ENCODE measurements at regions not wholly inside any gene's neighbourhood (a gene's known extent, or its start where the extent isn't known, plus 50 kb on each side); places are given as distances from the start of the nearest gene placed in this dataset.

DNA sequence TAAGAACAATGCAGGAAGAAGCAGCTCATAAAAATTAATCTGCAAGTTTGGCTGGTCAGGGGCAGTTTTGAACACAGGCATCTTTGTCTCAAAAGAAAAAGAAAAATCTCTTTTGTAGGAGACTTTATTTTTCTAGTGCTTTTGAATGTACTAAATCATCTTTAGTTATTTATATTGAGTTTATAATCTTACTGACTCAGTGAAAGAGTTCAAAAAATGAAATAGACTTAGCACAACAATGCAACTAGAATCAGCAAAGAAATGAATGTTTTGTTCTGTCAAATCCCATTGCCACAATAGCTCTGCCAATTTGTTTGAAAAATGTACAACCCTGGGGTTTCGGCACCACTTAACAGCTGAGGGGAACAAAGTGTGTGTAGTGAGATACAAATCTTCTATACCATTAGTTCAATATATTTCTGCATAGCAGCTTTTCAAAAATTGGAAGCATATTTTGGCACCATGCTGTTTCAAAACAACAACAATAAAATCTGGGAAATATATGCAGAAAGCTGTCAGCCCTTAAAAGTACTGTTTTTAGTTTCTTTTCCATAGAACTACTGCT lies 1969.1 kb downstream of the MRPL39 start:
- H3K9ac ChIP-seq (ENCODE audit: low read depth in 1 of 2, low read length in 2 of 2), result no peak overlapping the region
- no peak for DNase-seq (ENCODE audit: low spot score)
- TF ChIP-seq, protein P1, sequence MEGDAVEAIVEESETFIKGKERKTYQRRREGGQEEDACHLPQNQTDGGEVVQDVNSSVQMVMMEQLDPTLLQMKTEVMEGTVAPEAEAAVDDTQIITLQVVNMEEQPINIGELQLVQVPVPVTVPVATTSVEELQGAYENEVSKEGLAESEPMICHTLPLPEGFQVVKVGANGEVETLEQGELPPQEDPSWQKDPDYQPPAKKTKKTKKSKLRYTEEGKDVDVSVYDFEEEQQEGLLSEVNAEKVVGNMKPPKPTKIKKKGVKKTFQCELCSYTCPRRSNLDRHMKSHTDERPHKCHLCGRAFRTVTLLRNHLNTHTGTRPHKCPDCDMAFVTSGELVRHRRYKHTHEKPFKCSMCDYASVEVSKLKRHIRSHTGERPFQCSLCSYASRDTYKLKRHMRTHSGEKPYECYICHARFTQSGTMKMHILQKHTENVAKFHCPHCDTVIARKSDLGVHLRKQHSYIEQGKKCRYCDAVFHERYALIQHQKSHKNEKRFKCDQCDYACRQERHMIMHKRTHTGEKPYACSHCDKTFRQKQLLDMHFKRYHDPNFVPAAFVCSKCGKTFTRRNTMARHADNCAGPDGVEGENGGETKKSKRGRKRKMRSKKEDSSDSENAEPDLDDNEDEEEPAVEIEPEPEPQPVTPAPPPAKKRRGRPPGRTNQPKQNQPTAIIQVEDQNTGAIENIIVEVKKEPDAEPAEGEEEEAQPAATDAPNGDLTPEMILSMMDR (IDR thresholded peaks at IDR 0.05; ENCODE audit: low read depth, low read length, missing input control), result no peak
- TF ChIP-seq TAF1 (conservative IDR thresholded peaks at IDR 0.05) (no peak), NR2F2 (IDR thresholded peaks at IDR 0.05) (no peak), ATF3 (IDR thresholded peaks at IDR 0.05) (no peak), RAD21 (IDR thresholded peaks at IDR 0.05) (no peak), EGR1 (IDR thresholded peaks at IDR 0.05; ENCODE audit: low read depth in 2 of 2) (no peak), JUND (IDR thresholded peaks at IDR 0.05) (no peak), FOXA2 (IDR thresholded peaks at IDR 0.05) (no peak), GABPA (IDR thresholded peaks at IDR 0.05 in 1 of 2, conservative IDR thresholded peaks at IDR 0.05 in 1 of 2) (no peak)
- TF ChIP-seq, protein P2, sequence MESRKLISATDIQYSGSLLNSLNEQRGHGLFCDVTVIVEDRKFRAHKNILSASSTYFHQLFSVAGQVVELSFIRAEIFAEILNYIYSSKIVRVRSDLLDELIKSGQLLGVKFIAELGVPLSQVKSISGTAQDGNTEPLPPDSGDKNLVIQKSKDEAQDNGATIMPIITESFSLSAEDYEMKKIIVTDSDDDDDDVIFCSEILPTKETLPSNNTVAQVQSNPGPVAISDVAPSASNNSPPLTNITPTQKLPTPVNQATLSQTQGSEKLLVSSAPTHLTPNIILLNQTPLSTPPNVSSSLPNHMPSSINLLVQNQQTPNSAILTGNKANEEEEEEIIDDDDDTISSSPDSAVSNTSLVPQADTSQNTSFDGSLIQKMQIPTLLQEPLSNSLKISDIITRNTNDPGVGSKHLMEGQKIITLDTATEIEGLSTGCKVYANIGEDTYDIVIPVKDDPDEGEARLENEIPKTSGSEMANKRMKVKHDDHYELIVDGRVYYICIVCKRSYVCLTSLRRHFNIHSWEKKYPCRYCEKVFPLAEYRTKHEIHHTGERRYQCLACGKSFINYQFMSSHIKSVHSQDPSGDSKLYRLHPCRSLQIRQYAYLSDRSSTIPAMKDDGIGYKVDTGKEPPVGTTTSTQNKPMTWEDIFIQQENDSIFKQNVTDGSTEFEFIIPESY (IDR thresholded peaks at IDR 0.05), result no peak
- TF ChIP-seq, protein P3, sequence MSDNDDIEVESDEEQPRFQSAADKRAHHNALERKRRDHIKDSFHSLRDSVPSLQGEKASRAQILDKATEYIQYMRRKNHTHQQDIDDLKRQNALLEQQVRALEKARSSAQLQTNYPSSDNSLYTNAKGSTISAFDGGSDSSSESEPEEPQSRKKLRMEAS (IDR thresholded peaks at IDR 0.05), result no peak
- H3K9me3 ChIP-seq (ENCODE audit: control insufficient read depth in 4 of 4, low read length in 3 of 4), result no peaks in the 10 kb centered on the region
- H3K27me3 ChIP-seq (ENCODE audit: control insufficient read depth in 4 of 4, insufficient read depth in 4 of 4, low read length in 3 of 4), result peaks cover 0 to 3% (median 0%) of the 10 kb centered on the region in 4 donors
- H3K4me3 ChIP-seq (ENCODE audit: low read depth in 1 of 3, low read length in 3 of 3), result no peak overlapping the region
- no peaks in the 10 kb centered on the region for H3K36me3 ChIP-seq (ENCODE audit: control insufficient read depth in 4 of 4, insufficient read depth in 3 of 4, low read depth in 1 of 4, low read length in 3 of 4)
- H3K4me1 ChIP-seq (ENCODE audit: control insufficient read depth in 4 of 4, insufficient read depth in 4 of 4, low read length in 3 of 4), result no peaks in the 10 kb centered on the region
- WGBS, result 83% methylated on average over 1 of the region's 1 CpG
- H3K27ac ChIP-seq (ENCODE audit: low read depth in 1 of 2, low read length in 2 of 2), result no peak overlapping the region

DNA sequence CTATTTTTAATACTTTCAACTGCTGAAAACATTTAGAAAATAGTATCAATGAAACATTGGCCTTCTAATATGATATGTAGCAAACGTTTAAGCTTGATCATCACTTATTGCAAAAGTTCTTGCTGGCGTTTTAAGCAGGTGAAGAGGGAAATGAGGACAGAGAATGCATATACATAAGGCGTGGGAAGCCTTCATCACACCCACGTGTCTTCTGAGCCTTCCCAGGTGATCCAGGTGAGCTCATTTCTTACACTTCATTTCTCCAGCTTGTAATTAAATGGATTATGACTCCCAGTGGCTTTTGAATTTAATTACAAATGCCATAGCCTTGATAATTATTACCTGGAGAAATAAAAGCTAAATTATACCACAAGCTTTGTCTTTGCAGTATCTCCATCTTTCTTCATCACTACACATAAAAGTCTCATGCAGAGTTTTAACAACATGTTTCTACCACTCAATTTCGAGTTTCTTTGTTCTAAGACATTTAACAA lies 1973.8 kb downstream of the MRPL39 start:
- no peak overlapping the region for H3K4me3 ChIP-seq (ENCODE audit: low read depth in 1 of 3, low read length in 3 of 3)
- no peaks in the 10 kb centered on the region for H3K36me3 ChIP-seq (ENCODE audit: control insufficient read depth in 4 of 4, insufficient read depth in 3 of 4, low read depth in 1 of 4, low read length in 3 of 4)
- no peak overlapping the region for H3K27ac ChIP-seq (ENCODE audit: low read depth in 1 of 2, low read length in 2 of 2)
- TF ChIP-seq RAD21 (IDR thresholded peaks at IDR 0.05) (no peak), HNF4G (IDR thresholded peaks at IDR 0.05) (no peak), EGR1 (IDR thresholded peaks at IDR 0.05; ENCODE audit: low read depth in 2 of 2) (no peak), JUND (IDR thresholded peaks at IDR 0.05) (no peak), RXRA (IDR thresholded peaks at IDR 0.05) (no peak), REST (IDR thresholded peaks at IDR 0.05) (no peak), ATF3 (IDR thresholded peaks at IDR 0.05) (no peak), FOXA1 (IDR thresholded peaks at IDR 0.05) (no peak), NR2F2 (IDR thresholded peaks at IDR 0.05) (no peak), GABPA (IDR thresholded peaks at IDR 0.05 in 1 of 2, conservative IDR thresholded peaks at IDR 0.05 in 1 of 2) (no peak), HNF4A (conservative IDR thresholded peaks at IDR 0.05) (no peak), SP1 (IDR thresholded peaks at IDR 0.05) (no peak)
- TF ChIP-seq, protein P2 (IDR thresholded peaks at IDR 0.05), result no peak
- H3K4me1 ChIP-seq (ENCODE audit: control insufficient read depth in 4 of 4, insufficient read depth in 4 of 4, low read length in 3 of 4), result no peaks in the 10 kb centered on the region
- H3K27me3 ChIP-seq (ENCODE audit: control insufficient read depth in 4 of 4, insufficient read depth in 4 of 4, low read length in 3 of 4), result no peaks in the 10 kb centered on the region
- WGBS, result 38% methylated on average over 5 of the region's 5 CpGs
- DNase-seq (ENCODE audit: low spot score), result no peak
- H3K9me3 ChIP-seq (ENCODE audit: control insufficient read depth in 4 of 4, low read length in 3 of 4), result no peaks in the 10 kb centered on the region
- H3K9ac ChIP-seq (ENCODE audit: low read depth in 1 of 2, low read length in 2 of 2), result no peak overlapping the region
